Suppressor macrophage treated with lipopolysaccharide for 4 hours (primary cell): ENCODE measurements at regions not wholly inside any gene's neighbourhood (a gene's known extent, or its start where the extent isn't known, plus 50 kb on each side); places are given as distances from the start of the nearest gene placed in this dataset.
"Not testable (repeated sequence)": the region's sequence is repeated elsewhere in the genome, so short reads cannot be mapped to it uniquely, and the experiment has no call there.

ENCODE experiments used
- DNase-seq: peaks from one replicate; pipeline ENCODE4 v3.0.0-alpha.2; 2020

- no peak for DNase-seq
Observed at GRCh38 chr22:17318817-17319216, 50.4 kb upstream of the CECR2 start.

GRCh38 chr22:17315310-17315709 is 54.0 kb upstream of the CECR2 start:
- no peak for DNase-seq

GRCh38 chr22:17314487-17314886 is 54.8 kb upstream of the CECR2 start:
- no peak for DNase-seq

- DNase-seq: no peak
Observed at GRCh38 chr22:17313626-17314025, 55.6 kb upstream of the CECR2 start.

GRCh38 chr22:17307566-17307965 is 61.7 kb upstream of the CECR2 start:
- DNase-seq: no peak

- DNase-seq: no peak
Observed at GRCh38 chr22:17305076-17305475, 64.2 kb upstream of the CECR2 start.

GRCh38 chr22:17303840-17304779 is 65.2 kb upstream of the CECR2 start:
- peak; percentile 59 for DNase-seq

- no peak for DNase-seq
Observed at GRCh38 chr22:17303441-17303839, 65.8 kb upstream of the CECR2 start.

GRCh38 chr22:17302616-17303015 is 66.6 kb upstream of the CECR2 start:
- DNase-seq: no peak

- DNase-seq: no peak
Observed at GRCh38 chr22:17300926-17301325, 68.3 kb upstream of the CECR2 start.

GRCh38 chr22:17298805-17299502 is 70.3 kb upstream of the CECR2 start:
- not testable (repeated sequence) for DNase-seq

- DNase-seq: no peak
Observed at GRCh38 chr22:17285656-17286055, 66.4 kb upstream of the ADA2 start.

GRCh38 chr22:17284888-17285287 is 65.7 kb upstream of the ADA2 start:
- no peak for DNase-seq

GRCh38 chr22:17284466-17284865 is 65.2 kb upstream of the ADA2 start:
- no peak for DNase-seq

GRCh38 chr22:17283865-17284264 is 64.6 kb upstream of the ADA2 start:
- DNase-seq: not testable (repeated sequence)

GRCh38 chr22:17283423-17283822 is 64.2 kb upstream of the ADA2 start:
- DNase-seq: no peak

GRCh38 chr22:17281440-17281841 is 62.2 kb upstream of the ADA2 start:
- peak; percentile 29 for DNase-seq

GRCh38 chr22:17281026-17281425 is 61.8 kb upstream of the ADA2 start:
- DNase-seq: no peak

- DNase-seq: no peak
Observed at GRCh38 chr22:17272511-17272991, 53.3 kb upstream of the ADA2 start.

GRCh38 chr22:17271711-17272451 is 52.6 kb upstream of the ADA2 start:
- no peak for DNase-seq

GRCh38 chr22:17269607-17270261 is 50.5 kb upstream of the ADA2 start:
- DNase-seq: no peak

GRCh38 chr22:17269224-17269606 is 50.0 kb upstream of the ADA2 start:
- no peak for DNase-seq
